ENCODE measurements at regions not wholly inside any gene's neighbourhood (a gene's known extent, or its start where the extent isn't known, plus 50 kb on each side); places are given as distances from the start of the nearest gene placed in this dataset.

DNA sequence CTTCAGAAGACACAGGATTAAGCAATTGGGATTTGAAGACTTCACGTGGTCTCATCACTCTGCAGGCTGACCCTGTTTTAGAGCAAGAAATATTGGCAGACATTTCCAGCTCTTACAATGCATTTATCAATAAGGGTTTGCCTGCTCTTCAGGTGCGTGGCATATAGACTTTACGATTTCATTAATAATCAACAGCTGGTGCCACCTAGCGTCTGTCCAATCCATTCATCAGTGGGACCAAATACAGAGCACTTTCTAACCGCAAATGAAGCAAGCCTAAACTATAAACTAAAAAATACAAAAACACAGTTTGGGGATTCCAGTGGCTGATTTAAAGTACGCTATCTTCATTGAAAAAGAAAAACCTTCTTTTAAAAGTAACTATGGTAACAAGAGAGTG lies 125.4 kb upstream of the DMD start:
- Histone ChIP-seq H2AFZ (ENCODE audit: low read depth, low read length) (no peak overlapping the region), H3K27me3 (ENCODE audit: control insufficient read depth in 2 of 2, insufficient read depth in 2 of 2, low read length in 2 of 2) (no peaks in the 10 kb centered on the region), H3K9ac (ENCODE audit: insufficient read depth in 1 of 2, low read depth in 2 of 2, low read length in 2 of 2) (no peak overlapping the region), H3K4me1 (replicated peaks in 1 of 2; ENCODE audit: control insufficient read depth in 2 of 2, insufficient read depth in 2 of 2, low read length in 2 of 2) (no peaks in the 10 kb centered on the region), H4K20me1 (replicated peaks; ENCODE audit: control insufficient read depth, insufficient read depth, low read length) (no peaks in the 10 kb centered on the region), H3K4me3 (no peak overlapping the region), H3K27ac (ENCODE audit: extremely low read depth, low read depth, low read length) (no peak overlapping the region), H3K9me1 (ENCODE audit: control insufficient read depth, insufficient read depth, low read length) (no peaks in the 10 kb centered on the region), H3K79me2 (ENCODE audit: control insufficient read depth, insufficient read depth, low read length) (no peaks in the 10 kb centered on the region), H3K36me3 (ENCODE audit: control insufficient read depth, insufficient read depth, low read length) (no peaks in the 10 kb centered on the region), H3K9me3 (replicated peaks; ENCODE audit: control insufficient read depth, insufficient read depth, low read depth, low read length) (no peaks in the 10 kb centered on the region), H3K4me2 (ENCODE audit: insufficient read depth, low read length) (no peak overlapping the region)
- in situ Hi-C loops (cut with MboI) (no loop called here), intact Hi-C loops (cut with micrococcal nuclease) (no loop called here)
- ChIA-PET POLR2A (no interaction called here), CTCF (ENCODE audit: low intra/inter-chr PET ratio) (no interaction called here)
- ATAC-seq (no peak), DNase-seq (ENCODE audit: extremely low read depth in 1 of 4, low spot score in 3 of 4) (no peak), FAIRE-seq (no peak)
- no TSS peak for BruUV-seq (replicated peaks)
- TF ChIP-seq SRSF9 (IDR thresholded peaks at IDR 0.05; ENCODE audit: borderline replicate concordance, low read depth, low read length) (no peak), MXI1 (IDR thresholded peaks at IDR 0.05; ENCODE audit: low read depth, low read length) (no peak), NFYB (IDR thresholded peaks at IDR 0.05; ENCODE audit: extremely low read depth, insufficient read length) (no peak), THRAP3 (IDR thresholded peaks at IDR 0.05; ENCODE audit: borderline replicate concordance) (no peak)
- 0% methylated on average over 5 of the region's 6 CpGs for WGBS (ENCODE audit: insufficient coverage, low coverage, missing lambda C conversion rate)

GRCh38 chrX:33333271-33333670 lies 121.9 kb upstream of the DMD start:
- ChIA-PET CTCF (ENCODE audit: low intra/inter-chr PET ratio) (no interaction called here), POLR2A (no interaction called here)
- no peak for TF ChIP-seq ZNF551 (CRISPR knock-in tag; IDR thresholded peaks at IDR 0.05)
- no peak for TF ChIP-seq SRSF1 (IDR thresholded peaks at IDR 0.05; ENCODE audit: low read depth, low read length)
- TF ChIP-seq NBN (IDR thresholded peaks at IDR 0.05; ENCODE audit: low read depth): no peak
- TF ChIP-seq ZNF507 (tag; conservative IDR thresholded peaks at IDR 0.05): no peak
- TF ChIP-seq ZNF431 (CRISPR knock-in tag; IDR thresholded peaks at IDR 0.05): no peak
- TF ChIP-seq ZFX (CRISPR knock-in tag; IDR thresholded peaks at IDR 0.05): no peak
- TF ChIP-seq KLF6 (CRISPR knock-in tag; IDR thresholded peaks at IDR 0.05; ENCODE audit: borderline replicate concordance): no peak
- no peak for TF ChIP-seq FOXA3 (CRISPR knock-in tag; conservative IDR thresholded peaks at IDR 0.05 in 1 of 2, IDR thresholded peaks at IDR 0.05 in 1 of 2)
- no peak for TF ChIP-seq DPF2 (IDR thresholded peaks at IDR 0.05)
- no peak for TF ChIP-seq RBM25 (IDR thresholded peaks at IDR 0.05; ENCODE audit: low read depth, low read length, severe bottlenecking)
- no peak for TF ChIP-seq SOX6 (IDR thresholded peaks at IDR 0.05)
- Histone ChIP-seq H3K4me3 (no peak overlapping the region), H3K79me2 (ENCODE audit: control insufficient read depth, insufficient read depth, low read length) (no peaks in the 10 kb centered on the region), H3K4me1 (replicated peaks in 1 of 2; ENCODE audit: control insufficient read depth in 2 of 2, insufficient read depth in 2 of 2, low read length in 2 of 2) (no peaks in the 10 kb centered on the region), H3K9me3 (replicated peaks; ENCODE audit: control insufficient read depth, insufficient read depth, low read depth, low read length) (no peaks in the 10 kb centered on the region), H3K4me2 (ENCODE audit: insufficient read depth, low read length) (no peak overlapping the region), H3K9ac (ENCODE audit: insufficient read depth in 1 of 2, low read depth in 2 of 2, low read length in 2 of 2) (no peak overlapping the region), H3K27ac (ENCODE audit: extremely low read depth, low read depth, low read length) (no peak overlapping the region), H3K36me3 (ENCODE audit: control insufficient read depth, insufficient read depth, low read length) (no peaks in the 10 kb centered on the region), H3K9me1 (ENCODE audit: control insufficient read depth, insufficient read depth, low read length) (no peaks in the 10 kb centered on the region), H3K27me3 (ENCODE audit: control insufficient read depth in 2 of 2, insufficient read depth in 2 of 2, low read length in 2 of 2) (no peaks in the 10 kb centered on the region), H2AFZ (ENCODE audit: low read depth, low read length) (no peak overlapping the region), H4K20me1 (replicated peaks; ENCODE audit: control insufficient read depth, insufficient read depth, low read length) (no peaks in the 10 kb centered on the region)
- in situ Hi-C loops (cut with MboI): no loop called here
- DNase-seq (ENCODE audit: extremely low read depth in 1 of 4, low spot score in 3 of 4): no peak
- no peak for FAIRE-seq
- 0% methylated on average over 2 of the region's 2 CpGs for WGBS (ENCODE audit: insufficient coverage, low coverage, missing lambda C conversion rate)
- BruUV-seq (replicated peaks): no TSS peak
- intact Hi-C loops (cut with micrococcal nuclease): no loop called here
- no peak for ATAC-seq

Measured in K562 (cell line).